GM12878 (cell line): ENCODE measurements at regions not wholly inside any gene's neighbourhood (a gene's known extent, or its start where the extent isn't known, plus 50 kb on each side); places are given as distances from the start of the nearest gene placed in this dataset.

ENCODE experiments used
- ATAC-seq: fragments of 200-7000 bp; cut with Tn5 transposase; 3 replicates; pipeline ENCODE4 v1.9.1; 2020; ENCODE audit warnings: mild to moderate bottlenecking, moderate library complexity
- BruUV-seq: library from RNA; stranded (reverse); fragments of 400-500 nt; replicated peaks from 2 replicates; lab custom pipeline; 2021; lab: Mats Ljungman, UMichigan
- CTCF ChIA-PET: fragments of 300-600 bp; sonication (Branson Sonifier 250); formaldehyde crosslinking; extraction: SDS; loops from one replicate; lab custom pipeline; 2021; ENCODE audit warnings: inconsistent platforms; lab: Yijun Ruan, JAX
- POLR2A ChIA-PET: fragments of 350-600 bp; formaldehyde crosslinking; extraction: SDS; loops from one replicate; lab custom pipeline; 2021; ENCODE audit warnings: inconsistent platforms; lab: Charles Lee
- RAD21 ChIA-PET: fragments of 300-600 bp; sonication (Branson Sonifier 250); formaldehyde crosslinking; loops from one replicate; lab custom pipeline; 2023; ENCODE audit warnings: antibody characterized with exemption; ENCODE audit not compliant: unreplicated experiment; lab: Charles Lee
- SMC1A ChIA-PET: fragments of 300-600 bp; sonication (Branson Sonifier 250); formaldehyde crosslinking; loops from one replicate; lab custom pipeline; 2023; ENCODE audit not compliant: unreplicated experiment, uncharacterized antibody; lab: Charles Lee
- DNase-seq: peaks from one replicate; pipeline ENCODE4 v3.0.0-alpha.2; 2011; ENCODE audit warnings: low read depth, low spot score
- FAIRE-seq: peaks from 3 replicates; lab custom pipeline; 2011; peaks lifted over from hg19 to GRCh38; lab: Jason Lieb, UNC
- H2AFZ ChIP-seq: 2 replicates; pipeline ENCODE4 v1.6.0; 2011; ENCODE audit warnings: low read depth, low read length, control low read depth; ENCODE audit not compliant: control insufficient read depth
- H3K27ac ChIP-seq: 2 replicates; pipeline ENCODE4 v1.5.1; 2011; ENCODE audit warnings: control low read depth; ENCODE audit not compliant: control insufficient read depth, insufficient read depth
- H3K27me3 ChIP-seq, 2 experiments: replicated peaks in 1 of 2; 2 replicates each; pipeline versions ENCODE4 v1.6.0 to v1.6.1; 2011; ENCODE audit warnings: low read length in 1 of 2; ENCODE audit not compliant: control insufficient read depth in 2 of 2, insufficient read depth in 2 of 2
- H3K36me3 ChIP-seq, 2 experiments: 2 replicates each; pipeline ENCODE4 v1.5.1; 2011; ENCODE audit warnings: low read length in 1 of 2; ENCODE audit not compliant: control insufficient read depth in 2 of 2, insufficient read depth in 2 of 2
- H3K4me1 ChIP-seq: 2 replicates; pipeline ENCODE4 v1.6.1; 2011; ENCODE audit warnings: mild to moderate bottlenecking, low read length, moderate library complexity, mixed read lengths; ENCODE audit not compliant: control insufficient read depth, insufficient read depth
- H3K4me2 ChIP-seq: 2 replicates; pipeline ENCODE4 v1.6.0; 2011; ENCODE audit warnings: control low read depth; ENCODE audit not compliant: control insufficient read depth, insufficient read depth
- H3K4me3 ChIP-seq: fragments of 200-600 bp; sonication (generic); 2 replicates; pipeline ENCODE4 v1.5.1; 2016
- H3K79me2 ChIP-seq: 2 replicates; pipeline ENCODE4 v1.6.0; 2011; ENCODE audit warnings: low read length; ENCODE audit not compliant: control insufficient read depth, insufficient read depth
- H3K9ac ChIP-seq: 2 replicates; pipeline ENCODE4 v1.8.0; 2011; ENCODE audit warnings: low read length, control low read depth, mixed read lengths; ENCODE audit not compliant: control insufficient read depth, insufficient read depth
- H3K9me3 ChIP-seq: replicated peaks from 3 replicates; pipeline ENCODE4 v1.5.1; 2011; ENCODE audit warnings: mild to moderate bottlenecking, low read length; ENCODE audit not compliant: control insufficient read depth, insufficient read depth
- H4K20me1 ChIP-seq: 2 replicates; pipeline ENCODE4 v1.6.0; 2011; ENCODE audit not compliant: control insufficient read depth, insufficient read depth
- ATF2 ChIP-seq: IDR thresholded peaks from 2 replicates; pipeline ENCODE4 v1.6.1; 2012; ENCODE audit warnings: low read length, inconsistent platforms
- CHD2 ChIP-seq: IDR thresholded peaks from 2 replicates; pipeline ENCODE4 v1.6.1; 2011; ENCODE audit warnings: low read depth, low read length, improper control_type of control experiment, borderline replicate concordance
- GABPA ChIP-seq: IDR thresholded peaks from 2 replicates; pipeline ENCODE4 v1.6.1; 2014; ENCODE audit warnings: antibody characterized with exemption, low read depth, mild to moderate bottlenecking, inconsistent platforms
- MEF2A ChIP-seq: IDR thresholded peaks from 2 replicates; pipeline ENCODE4 v1.6.1; 2011; ENCODE audit warnings: low read depth, mild to moderate bottlenecking, low read length, moderate library complexity; ENCODE audit not compliant: insufficient read depth
- MLLT1 ChIP-seq: fragments of 450-650 bp; IDR thresholded peaks from 2 replicates; pipeline ENCODE4 v1.6.1; 2016; ENCODE audit warnings: mild to moderate bottlenecking
- SMAD1 ChIP-seq: fragments of 450-650 bp; IDR thresholded peaks from 2 replicates; pipeline ENCODE4 v1.6.1; 2018; ENCODE audit warnings: mild to moderate bottlenecking, low read depth; ENCODE audit not compliant: partially characterized antibody
- STAT1 ChIP-seq: fragments of 450-650 bp; conservative IDR thresholded peaks from 2 replicates; pipeline ENCODE4 v1.6.1; 2014; ENCODE audit warnings: antibody characterized with exemption, mild to moderate bottlenecking
- TCF12 ChIP-seq: IDR thresholded peaks from 2 replicates; pipeline ENCODE4 v1.6.1; 2011; ENCODE audit warnings: low read depth, mild to moderate bottlenecking, low read length
- WGBS: methylation state at CpG from one replicate; pipeline ENCODE4 v1.1.6; 2016; ENCODE audit warnings: low lambda C conversion rate; ENCODE audit not compliant: insufficient replicate concordance, insufficient coverage; ENCODE audit errors: missing lambda C conversion rate; 5-methylcytosine and 5-hydroxymethylcytosine counted together
- in situ Hi-C: fragments of 300-500 bp; cut with MboI; formaldehyde crosslinking; loops from 9 replicates; pipeline ENCODE4 v1.14.3; 2018; ENCODE audit warnings: mixed read lengths
- intact Hi-C: fragments of 100-400 bp; cut with micrococcal nuclease; formaldehyde crosslinking; loops from one replicate; pipeline ENCODE4 v1.14.2; 2022; ENCODE audit not compliant: unreplicated experiment
- TF ChIP-seq, protein P1 (sequence below): fragments of 450-650 bp; IDR thresholded peaks from 2 replicates; pipeline ENCODE4 v1.6.1; 2014; ENCODE audit warnings: mild to moderate bottlenecking
- TF ChIP-seq, protein P2 (sequence below): fragments of 450-650 bp; IDR thresholded peaks from 2 replicates; pipeline ENCODE4 v1.6.1; 2017; ENCODE audit warnings: borderline replicate concordance
- TF ChIP-seq, protein P3 (sequence below): fragments of 450-650 bp; IDR thresholded peaks from 2 replicates; pipeline ENCODE4 v1.6.1; 2017; ENCODE audit warnings: mild to moderate bottlenecking, moderate library complexity
- TF ChIP-seq, protein P4 (sequence below): IDR thresholded peaks from 2 replicates; pipeline ENCODE4 v1.6.1; 2011; ENCODE audit warnings: low read depth, mild to moderate bottlenecking, low read length, moderate library complexity, borderline replicate concordance; ENCODE audit errors: extremely low read depth
- TF ChIP-seq, protein P5 (sequence below): IDR thresholded peaks from 2 replicates; pipeline ENCODE4 v1.6.1; 2012; ENCODE audit warnings: low read depth, low read length, improper control_type of control experiment

- TF ChIP-seq ATF2 (no peak), MLLT1 (no peak), SMAD1 (no peak), GABPA (no peak)
- TF ChIP-seq, protein P1, sequence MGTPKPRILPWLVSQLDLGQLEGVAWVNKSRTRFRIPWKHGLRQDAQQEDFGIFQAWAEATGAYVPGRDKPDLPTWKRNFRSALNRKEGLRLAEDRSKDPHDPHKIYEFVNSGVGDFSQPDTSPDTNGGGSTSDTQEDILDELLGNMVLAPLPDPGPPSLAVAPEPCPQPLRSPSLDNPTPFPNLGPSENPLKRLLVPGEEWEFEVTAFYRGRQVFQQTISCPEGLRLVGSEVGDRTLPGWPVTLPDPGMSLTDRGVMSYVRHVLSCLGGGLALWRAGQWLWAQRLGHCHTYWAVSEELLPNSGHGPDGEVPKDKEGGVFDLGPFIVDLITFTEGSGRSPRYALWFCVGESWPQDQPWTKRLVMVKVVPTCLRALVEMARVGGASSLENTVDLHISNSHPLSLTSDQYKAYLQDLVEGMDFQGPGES: no peak
These were observed 119.2 kb upstream of the TTC29 start (continued) for GRCh38 chr4:147064856-147065255.

DNA sequence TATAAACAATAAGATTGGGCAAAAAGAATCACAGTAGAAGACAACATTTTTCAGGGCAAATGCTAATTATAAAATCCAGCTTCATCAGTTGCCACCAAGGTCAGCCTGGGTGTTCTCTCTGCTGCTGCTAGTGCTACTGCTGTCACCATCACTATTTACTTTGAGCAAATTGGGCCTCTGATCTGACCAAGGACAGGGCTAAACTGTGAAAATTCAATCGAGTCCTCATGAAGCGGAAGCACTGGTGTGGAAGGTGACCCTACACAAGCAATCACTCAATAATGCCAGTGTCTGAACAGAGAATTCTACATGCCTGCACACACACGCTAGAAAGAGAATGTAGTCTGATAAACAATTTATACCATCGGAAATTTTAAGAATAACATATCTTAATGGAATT, 122.9 kb upstream of the TTC29 start:
- SMC1A ChIA-PET: no interaction called here
- FAIRE-seq (no peak), ATAC-seq (no peak), DNase-seq (no peak)
- no peaks in the 10 kb centered on the region for H3K4me1 ChIP-seq
- no peak overlapping the region for H2AFZ ChIP-seq
- H3K4me2 ChIP-seq: no peak overlapping the region
- POLR2A ChIA-PET: no interaction called here
- RAD21 ChIA-PET: no interaction called here
- H4K20me1 ChIP-seq: no peaks in the 10 kb centered on the region
- H3K79me2 ChIP-seq: no peaks in the 10 kb centered on the region
- in situ Hi-C loops: no loop called here
- no peaks in the 10 kb centered on the region for H3K27me3 ChIP-seq
- intact Hi-C loops: no loop called here
- H3K4me3 ChIP-seq: no peak overlapping the region
- H3K9ac ChIP-seq: no peak overlapping the region
- WGBS: 60% methylated on average over 4 of the region's 4 CpGs
- no peak overlapping the region for H3K27ac ChIP-seq
- H3K9me3 ChIP-seq: no peaks in the 10 kb centered on the region; the same call in 2 of the 3 replicates
- no TSS peak for BruUV-seq
- H3K36me3 ChIP-seq: no peaks in the 10 kb centered on the region
- CTCF ChIA-PET: no interaction called here
- no peak for TF ChIP-seq CHD2
- TF ChIP-seq, protein P2, sequence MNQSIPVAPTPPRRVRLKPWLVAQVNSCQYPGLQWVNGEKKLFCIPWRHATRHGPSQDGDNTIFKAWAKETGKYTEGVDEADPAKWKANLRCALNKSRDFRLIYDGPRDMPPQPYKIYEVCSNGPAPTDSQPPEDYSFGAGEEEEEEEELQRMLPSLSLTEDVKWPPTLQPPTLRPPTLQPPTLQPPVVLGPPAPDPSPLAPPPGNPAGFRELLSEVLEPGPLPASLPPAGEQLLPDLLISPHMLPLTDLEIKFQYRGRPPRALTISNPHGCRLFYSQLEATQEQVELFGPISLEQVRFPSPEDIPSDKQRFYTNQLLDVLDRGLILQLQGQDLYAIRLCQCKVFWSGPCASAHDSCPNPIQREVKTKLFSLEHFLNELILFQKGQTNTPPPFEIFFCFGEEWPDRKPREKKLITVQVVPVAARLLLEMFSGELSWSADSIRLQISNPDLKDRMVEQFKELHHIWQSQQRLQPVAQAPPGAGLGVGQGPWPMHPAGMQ: no peak
- TF ChIP-seq MEF2A: no peak
- TF ChIP-seq, protein P3, sequence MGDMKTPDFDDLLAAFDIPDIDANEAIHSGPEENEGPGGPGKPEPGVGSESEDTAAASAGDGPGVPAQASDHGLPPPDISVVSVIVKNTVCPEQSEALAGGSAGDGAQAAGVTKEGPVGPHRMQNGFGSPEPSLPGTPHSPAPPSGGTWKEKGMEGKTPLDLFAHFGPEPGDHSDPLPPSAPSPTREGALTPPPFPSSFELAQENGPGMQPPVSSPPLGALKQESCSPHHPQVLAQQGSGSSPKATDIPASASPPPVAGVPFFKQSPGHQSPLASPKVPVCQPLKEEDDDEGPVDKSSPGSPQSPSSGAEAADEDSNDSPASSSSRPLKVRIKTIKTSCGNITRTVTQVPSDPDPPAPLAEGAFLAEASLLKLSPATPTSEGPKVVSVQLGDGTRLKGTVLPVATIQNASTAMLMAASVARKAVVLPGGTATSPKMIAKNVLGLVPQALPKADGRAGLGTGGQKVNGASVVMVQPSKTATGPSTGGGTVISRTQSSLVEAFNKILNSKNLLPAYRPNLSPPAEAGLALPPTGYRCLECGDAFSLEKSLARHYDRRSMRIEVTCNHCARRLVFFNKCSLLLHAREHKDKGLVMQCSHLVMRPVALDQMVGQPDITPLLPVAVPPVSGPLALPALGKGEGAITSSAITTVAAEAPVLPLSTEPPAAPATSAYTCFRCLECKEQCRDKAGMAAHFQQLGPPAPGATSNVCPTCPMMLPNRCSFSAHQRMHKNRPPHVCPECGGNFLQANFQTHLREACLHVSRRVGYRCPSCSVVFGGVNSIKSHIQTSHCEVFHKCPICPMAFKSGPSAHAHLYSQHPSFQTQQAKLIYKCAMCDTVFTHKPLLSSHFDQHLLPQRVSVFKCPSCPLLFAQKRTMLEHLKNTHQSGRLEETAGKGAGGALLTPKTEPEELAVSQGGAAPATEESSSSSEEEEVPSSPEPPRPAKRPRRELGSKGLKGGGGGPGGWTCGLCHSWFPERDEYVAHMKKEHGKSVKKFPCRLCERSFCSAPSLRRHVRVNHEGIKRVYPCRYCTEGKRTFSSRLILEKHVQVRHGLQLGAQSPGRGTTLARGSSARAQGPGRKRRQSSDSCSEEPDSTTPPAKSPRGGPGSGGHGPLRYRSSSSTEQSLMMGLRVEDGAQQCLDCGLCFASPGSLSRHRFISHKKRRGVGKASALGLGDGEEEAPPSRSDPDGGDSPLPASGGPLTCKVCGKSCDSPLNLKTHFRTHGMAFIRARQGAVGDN: no peak
- TF ChIP-seq, protein P4, sequence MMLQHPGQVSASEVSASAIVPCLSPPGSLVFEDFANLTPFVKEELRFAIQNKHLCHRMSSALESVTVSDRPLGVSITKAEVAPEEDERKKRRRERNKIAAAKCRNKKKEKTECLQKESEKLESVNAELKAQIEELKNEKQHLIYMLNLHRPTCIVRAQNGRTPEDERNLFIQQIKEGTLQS: no peak
- no peak for TF ChIP-seq STAT1
- TF ChIP-seq TCF12: no peak
- TF ChIP-seq, protein P5, sequence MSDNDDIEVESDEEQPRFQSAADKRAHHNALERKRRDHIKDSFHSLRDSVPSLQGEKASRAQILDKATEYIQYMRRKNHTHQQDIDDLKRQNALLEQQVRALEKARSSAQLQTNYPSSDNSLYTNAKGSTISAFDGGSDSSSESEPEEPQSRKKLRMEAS: no peak
